NOMO-1 treated with dmso at 0.1 percent for 144 hours (cell line): ENCODE measurements at regions not wholly inside any gene's neighbourhood (a gene's known extent, or its start where the extent isn't known, plus 50 kb on each side); places are given as distances from the start of the nearest gene placed in this dataset.
A peak's percentile ranks its signal among the peaks of the same experiment; 100 is the strongest.
"Not testable (repeated sequence)": the region's sequence is repeated elsewhere in the genome, so short reads cannot be mapped to it uniquely, and the experiment has no call there.

Experiments
- DNase-seq: peaks from one replicate; lab custom pipeline; 2025; ENCODE audit not compliant: unreplicated experiment; lab: John Stamatoyannopoulos, UW

- no peak for DNase-seq
Measured at GRCh38 chr5:43833961-43834360, 231.0 kb downstream of the NNT start.

GRCh38 chr5:43824325-43824964, 221.5 kb downstream of the NNT start:
- not testable (repeated sequence) for DNase-seq

DNA sequence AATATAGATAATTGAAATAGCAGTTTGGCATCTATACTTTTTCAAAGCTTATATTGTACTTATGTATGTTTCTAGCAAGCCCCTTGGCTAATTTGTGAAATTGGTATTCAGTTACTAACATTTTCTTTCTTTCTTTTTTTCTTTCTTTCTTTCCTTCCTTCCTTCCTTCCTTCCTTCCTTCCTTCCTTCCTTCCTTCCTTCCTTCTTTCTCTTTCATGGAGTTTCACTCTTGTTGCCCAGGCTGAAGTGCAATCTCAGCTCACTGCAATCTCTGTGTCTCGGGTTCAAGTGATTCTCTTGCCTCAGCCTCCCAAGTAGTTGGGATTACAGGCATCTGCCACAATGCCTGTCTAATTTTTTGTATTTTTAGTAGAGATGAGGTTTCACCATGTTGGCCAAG, 215.4 kb downstream of the NNT start:
- not testable (repeated sequence) for DNase-seq

DNA sequence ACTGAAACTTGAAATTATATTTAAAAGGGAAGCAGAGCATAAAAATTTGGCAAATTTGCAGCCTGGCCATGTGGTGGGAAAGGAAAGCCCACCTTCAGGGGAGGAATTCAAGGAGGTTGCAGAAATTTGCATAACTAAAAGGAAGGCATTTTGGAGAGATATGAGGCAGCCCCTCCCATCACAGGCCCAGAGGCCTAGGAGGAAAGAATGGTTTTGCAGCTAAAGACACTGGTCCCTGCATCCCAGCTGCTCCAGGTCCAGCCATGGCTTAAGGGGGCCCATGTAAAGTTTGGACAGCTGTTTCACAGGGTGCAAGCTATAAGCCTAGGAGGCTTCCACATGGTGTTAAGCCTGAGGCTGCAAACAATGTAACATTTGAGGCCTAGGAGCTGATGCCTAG, 212.5 kb downstream of the NNT start:
- no peak for DNase-seq

DNA sequence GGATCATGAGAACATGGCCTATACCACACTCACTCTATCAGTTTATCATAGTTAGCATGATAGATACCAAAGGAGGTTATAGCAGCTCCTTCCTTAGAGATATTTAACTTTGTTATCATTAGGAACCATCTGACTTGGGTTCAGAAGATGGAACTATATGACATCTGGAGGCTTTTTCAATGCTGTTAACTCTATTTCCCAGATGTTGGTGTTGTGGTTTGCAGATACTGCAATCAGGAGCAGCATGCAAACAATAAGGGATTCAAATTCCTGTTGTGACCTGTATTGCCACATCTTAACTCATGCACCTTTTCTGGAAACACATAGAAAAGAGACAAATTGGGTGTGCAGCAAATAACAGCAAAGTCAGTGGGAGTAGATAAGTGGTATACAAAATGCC, 201.7 kb downstream of the NNT start:
- no peak for DNase-seq

- no peak for DNase-seq
Measured at GRCh38 chr5:43804041-43804440, 201.1 kb downstream of the NNT start.

DNA sequence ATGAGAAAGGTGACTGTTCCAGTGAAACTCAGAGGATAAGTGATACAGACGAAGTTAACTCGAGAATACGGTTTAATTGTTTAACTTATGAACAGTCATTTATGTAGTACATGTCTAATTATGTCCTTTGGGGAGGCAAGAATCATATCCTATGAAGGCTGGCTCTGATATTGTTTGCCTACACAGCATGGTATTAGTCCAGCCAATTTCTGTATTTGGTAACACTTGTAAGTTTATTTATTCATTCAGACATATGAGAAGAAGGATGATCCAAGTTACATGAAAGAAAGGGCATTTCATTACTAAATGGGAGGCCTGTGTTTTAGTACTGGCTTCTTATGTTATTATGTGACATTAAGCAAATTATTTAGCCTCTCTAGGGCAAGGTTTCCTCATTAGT, 199.7 kb downstream of the NNT start:
- no peak for DNase-seq

DNA sequence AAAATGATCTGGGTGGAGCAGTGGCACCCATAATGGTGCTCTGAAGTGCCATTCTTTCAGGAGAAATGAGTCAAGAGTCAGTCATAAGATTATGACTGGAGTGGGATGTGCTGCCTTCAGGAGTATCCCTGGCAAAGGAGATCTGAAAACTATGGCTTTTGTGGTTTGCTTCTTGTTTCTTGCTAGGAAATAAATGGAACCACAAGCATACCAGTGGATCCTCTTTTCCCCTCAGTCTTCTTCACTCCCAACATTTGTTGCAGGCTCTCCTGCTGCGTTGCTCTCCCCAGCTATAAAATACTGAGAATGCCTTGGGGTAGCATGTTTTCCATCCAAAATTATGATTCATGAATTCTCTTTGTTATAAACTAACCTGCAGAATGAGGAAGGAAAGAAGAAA, 199.1 kb downstream of the NNT start:
- no peak for DNase-seq

- DNase-seq = no peak
Measured at GRCh38 chr5:43798740-43799139, 195.8 kb downstream of the NNT start.

GRCh38 chr5:43791880-43792279, 188.9 kb downstream of the NNT start:
- DNase-seq = not testable (repeated sequence)

- DNase-seq = no peak
Measured at GRCh38 chr5:43785198-43785597, 182.2 kb downstream of the NNT start.

DNA sequence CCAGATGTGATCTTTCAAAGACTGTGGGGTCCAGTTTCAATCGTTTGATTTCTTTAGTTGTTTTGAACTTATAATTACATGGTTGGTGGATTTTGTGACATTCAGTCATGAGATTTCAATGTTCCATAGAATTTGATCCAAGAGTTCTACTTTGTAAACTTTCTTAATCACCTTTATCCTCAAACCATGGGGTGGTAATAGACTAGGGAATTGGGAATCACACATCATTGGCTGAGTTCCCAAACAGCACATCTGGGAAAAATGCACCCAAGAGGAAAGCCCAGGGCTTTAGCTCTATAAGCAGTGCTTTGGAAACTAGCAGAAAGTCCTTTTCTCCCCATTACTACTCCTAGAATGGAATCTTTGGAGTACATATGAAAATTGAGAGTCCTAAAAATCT, 177.6 kb downstream of the NNT start:
- DNase-seq = no peak

- DNase-seq = no peak
Measured at GRCh38 chr5:43774881-43775399, 172.0 kb downstream of the NNT start.

DNA sequence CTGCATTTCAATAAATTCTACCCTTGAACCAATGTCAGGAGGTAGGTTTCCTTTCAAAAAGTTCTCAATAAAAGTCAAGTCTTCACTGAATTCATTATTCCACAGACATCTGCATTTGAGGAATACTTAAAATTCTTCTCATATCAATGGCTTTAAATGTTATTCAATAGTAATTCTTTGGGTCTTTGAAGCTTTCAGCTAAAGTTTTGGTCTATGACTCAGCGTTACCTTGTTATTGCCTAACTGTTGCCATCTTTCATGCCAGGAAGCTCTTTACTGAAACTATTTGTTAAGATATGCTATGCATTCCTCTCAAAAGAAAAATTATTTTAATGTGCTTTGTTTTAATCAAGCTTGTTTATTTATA, 170.5 kb downstream of the NNT start:
- DNase-seq = peak; percentile 45

- peak; percentile 72 for DNase-seq
Measured at GRCh38 chr5:43772764-43773477, 169.9 kb downstream of the NNT start.

- DNase-seq = no peak
Measured at GRCh38 chr5:43772458-43772763, 169.4 kb downstream of the NNT start.

DNA sequence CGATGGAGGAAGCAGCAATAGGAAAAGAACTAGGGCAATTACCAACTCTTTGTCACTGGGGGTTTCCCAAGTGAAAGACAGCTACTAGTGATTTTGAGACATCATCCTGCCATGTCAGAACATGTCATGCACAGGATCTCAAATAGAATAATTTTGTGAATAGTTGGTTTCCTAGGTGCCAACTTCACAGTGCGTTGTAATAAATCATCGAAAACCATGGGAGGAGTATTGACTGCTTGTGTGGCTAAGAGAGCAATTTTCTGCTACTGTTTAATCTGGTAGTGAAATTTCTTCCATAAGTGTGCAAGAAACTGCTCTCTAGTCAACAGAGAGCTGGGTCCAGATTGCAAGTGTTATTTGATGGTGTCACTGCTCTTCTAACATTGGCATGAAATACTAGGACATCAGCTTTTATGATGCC, 168.6 kb downstream of the NNT start:
- DNase-seq = peak; percentile 46

- DNase-seq = no peak
Measured at GRCh38 chr5:43769571-43770355, 166.8 kb downstream of the NNT start.
